HAP-1 (cell line): ENCODE measurements at regions not wholly inside any gene's neighbourhood (a gene's known extent, or its start where the extent isn't known, plus 50 kb on each side); places are given as distances from the start of the nearest gene placed in this dataset.
A peak's percentile ranks its signal among the peaks of the same experiment; 100 is the strongest.

Experiments
- DNase-seq, 2 experiments: peaks; one replicate each; pipeline ENCODE4 v3.0.0-alpha.2; 2016 to 2020; ENCODE audit warnings: low spot score in 2 of 2
- H3K27me3 ChIP-seq: fragments of 250-450 bp; sonication (Bioruptor Pico); 2 replicates; pipeline ENCODE4 v1.5.1; 2020; ENCODE audit warnings: low read depth, mild to moderate bottlenecking, moderate library complexity
- H3K36me3 ChIP-seq: fragments of 250-450 bp; sonication (Bioruptor Pico); replicated peaks from 2 replicates; pipeline ENCODE4 v1.5.1; 2020; ENCODE audit warnings: mild to moderate bottlenecking
- H3K4me1 ChIP-seq: fragments of 250-450 bp; sonication (Bioruptor Pico); 2 replicates; pipeline ENCODE4 v1.5.1; 2020; ENCODE audit warnings: mild to moderate bottlenecking
- H3K4me3 ChIP-seq: fragments of 250-450 bp; sonication (Bioruptor Pico); 2 replicates; pipeline ENCODE4 v1.5.1; 2020; ENCODE audit warnings: mild to moderate bottlenecking, moderate library complexity
- H3K9me3 ChIP-seq: fragments of 250-450 bp; sonication (Bioruptor Pico); 2 replicates; pipeline ENCODE4 v1.5.1; 2020; ENCODE audit warnings: mild to moderate bottlenecking, moderate library complexity
- in situ Hi-C: fragments of 300-500 bp; cut with MboI; formaldehyde crosslinking; loops from 3 replicates; pipeline ENCODE4 v1.14.3; 2020; ENCODE audit warnings: low sequenced_read_pairs, inconsistent platforms, mixed read lengths

GRCh38 chr12:24483732-24484131, 465.2 kb downstream of the BCAT1 start:
- Histone ChIP-seq H3K27me3 (no peaks in the 10 kb centered on the region), H3K36me3 (no peaks in the 10 kb centered on the region), H3K4me3 (no peak overlapping the region), H3K4me1 (peaks cover 21% of the 10 kb centered on the region), H3K9me3 (no peaks in the 10 kb centered on the region)
- no peak for DNase-seq
- in situ Hi-C loops, result no loop called here

GRCh38 chr12:24482882-24483604, 465.9 kb downstream of the BCAT1 start:
- DNase-seq, result no peak
- no peaks in the 10 kb centered on the region for H3K36me3 ChIP-seq
- H3K4me1 ChIP-seq, result peaks cover 28% of the 10 kb centered on the region
- no peak overlapping the region for H3K4me3 ChIP-seq
- in situ Hi-C loops, result no loop called here
- H3K27me3 ChIP-seq, result no peaks in the 10 kb centered on the region
- H3K9me3 ChIP-seq, result no peaks in the 10 kb centered on the region

GRCh38 chr12:24482044-24482443, 466.9 kb downstream of the BCAT1 start:
- in situ Hi-C loops, result no loop called here
- DNase-seq, result no peak

GRCh38 chr12:24480766-24481449, 468.0 kb downstream of the BCAT1 start:
- no peak overlapping the region for H3K4me3 ChIP-seq
- H3K4me1 ChIP-seq, result peaks cover 29% of the 10 kb centered on the region
- no peaks in the 10 kb centered on the region for H3K9me3 ChIP-seq
- no peaks in the 10 kb centered on the region for H3K27me3 ChIP-seq
- no peak for DNase-seq
- H3K36me3 ChIP-seq, result no peaks in the 10 kb centered on the region
- in situ Hi-C loops, result no loop called here

More at GRCh38 chr12:24482044-24482443, 466.9 kb downstream of the BCAT1 start:
- peaks cover 29% of the 10 kb centered on the region for H3K4me1 ChIP-seq
- H3K9me3 ChIP-seq, result no peaks in the 10 kb centered on the region
- H3K27me3 ChIP-seq, result no peaks in the 10 kb centered on the region
- H3K4me3 ChIP-seq, result no peak overlapping the region
- H3K36me3 ChIP-seq, result no peaks in the 10 kb centered on the region

- Histone ChIP-seq H3K9me3 (no peaks in the 10 kb centered on the region), H3K36me3 (no peaks in the 10 kb centered on the region), H3K27me3 (no peaks in the 10 kb centered on the region), H3K4me1 (peaks cover 29% of the 10 kb centered on the region), H3K4me3 (no peak overlapping the region)
- in situ Hi-C loops, result no loop called here
- peak; percentile 28 to 60 for DNase-seq
Measured at GRCh38 chr12:24479131-24479530, 469.8 kb downstream of the BCAT1 start.

GRCh38 chr12:24478254-24478653, 470.6 kb downstream of the BCAT1 start:
- H3K36me3 ChIP-seq, result no peaks in the 10 kb centered on the region
- H3K4me1 ChIP-seq, result peaks cover 29% of the 10 kb centered on the region
- no peaks in the 10 kb centered on the region for H3K9me3 ChIP-seq
- H3K27me3 ChIP-seq, result no peaks in the 10 kb centered on the region
- H3K4me3 ChIP-seq, result no peak overlapping the region
- in situ Hi-C loops, result no loop called here
- DNase-seq, result no peak

- Histone ChIP-seq H3K9me3 (no peaks in the 10 kb centered on the region), H3K36me3 (no peaks in the 10 kb centered on the region), H3K27me3 (no peaks in the 10 kb centered on the region), H3K4me3 (no peak overlapping the region), H3K4me1 (peaks cover 29% of the 10 kb centered on the region)
- DNase-seq, result no peak
- in situ Hi-C loops, result no loop called here
Measured at GRCh38 chr12:24476310-24476709, 472.6 kb downstream of the BCAT1 start.

- no peak for DNase-seq
- in situ Hi-C loops, result no loop called here
- H3K9me3 ChIP-seq, result no peaks in the 10 kb centered on the region
Measured at GRCh38 chr12:24475337-24475736, 473.6 kb downstream of the BCAT1 start.

GRCh38 chr12:24473097-24473496, 475.8 kb downstream of the BCAT1 start:
- Histone ChIP-seq H3K9me3 (no peaks in the 10 kb centered on the region), H3K36me3 (no peaks in the 10 kb centered on the region), H3K4me3 (no peak overlapping the region), H3K27me3 (no peaks in the 10 kb centered on the region), H3K4me1 (peaks cover 1% of the 10 kb centered on the region; the same call in 1 of the 2 replicates)
- no peak for DNase-seq
- in situ Hi-C loops, result no loop called here

More at GRCh38 chr12:24475337-24475736, 473.6 kb downstream of the BCAT1 start:
- Histone ChIP-seq H3K36me3 (no peaks in the 10 kb centered on the region), H3K4me3 (no peak overlapping the region), H3K27me3 (no peaks in the 10 kb centered on the region), H3K4me1 (peaks cover 19% of the 10 kb centered on the region)

- Histone ChIP-seq H3K4me1 (no peaks in the 10 kb centered on the region), H3K36me3 (no peaks in the 10 kb centered on the region), H3K4me3 (no peak overlapping the region), H3K9me3 (no peaks in the 10 kb centered on the region), H3K27me3 (no peaks in the 10 kb centered on the region)
- in situ Hi-C loops, result no loop called here
- no peak for DNase-seq
Measured at GRCh38 chr12:24470050-24470449, 478.9 kb downstream of the BCAT1 start.

GRCh38 chr12:24469089-24469488, 479.8 kb downstream of the BCAT1 start:
- in situ Hi-C loops, result no loop called here

GRCh38 chr12:24467226-24467625, 481.7 kb downstream of the BCAT1 start:
- in situ Hi-C loops, result no loop called here
- H3K4me3 ChIP-seq, result no peak overlapping the region
- DNase-seq, result no peak

More at GRCh38 chr12:24469089-24469488, 479.8 kb downstream of the BCAT1 start:
- Histone ChIP-seq H3K9me3 (no peaks in the 10 kb centered on the region), H3K27me3 (no peaks in the 10 kb centered on the region), H3K36me3 (no peaks in the 10 kb centered on the region), H3K4me3 (no peak overlapping the region), H3K4me1 (no peaks in the 10 kb centered on the region)
- DNase-seq, result no peak

GRCh38 chr12:24463375-24463774, 485.5 kb downstream of the BCAT1 start:
- no peaks in the 10 kb centered on the region for H3K9me3 ChIP-seq
- H3K36me3 ChIP-seq, result no peaks in the 10 kb centered on the region
- no peaks in the 10 kb centered on the region for H3K27me3 ChIP-seq
- H3K4me1 ChIP-seq, result no peaks in the 10 kb centered on the region
- H3K4me3 ChIP-seq, result no peak overlapping the region
- in situ Hi-C loops, result no loop called here
- DNase-seq, result no peak

More at GRCh38 chr12:24467226-24467625, 481.7 kb downstream of the BCAT1 start:
- H3K4me1 ChIP-seq, result no peaks in the 10 kb centered on the region
- no peaks in the 10 kb centered on the region for H3K27me3 ChIP-seq
- no peaks in the 10 kb centered on the region for H3K36me3 ChIP-seq
- no peaks in the 10 kb centered on the region for H3K9me3 ChIP-seq

- in situ Hi-C loops, result no loop called here
- DNase-seq, result no peak
- Histone ChIP-seq H3K4me3 (no peak overlapping the region), H3K9me3 (no peaks in the 10 kb centered on the region), H3K27me3 (no peaks in the 10 kb centered on the region), H3K4me1 (no peaks in the 10 kb centered on the region), H3K36me3 (no peaks in the 10 kb centered on the region)
Measured at GRCh38 chr12:24462946-24463345, 486.0 kb downstream of the BCAT1 start.
